GM19239 (cell line): ENCODE measurements at regions not wholly inside any gene's neighbourhood (a gene's known extent, or its start where the extent isn't known, plus 50 kb on each side); places are given as distances from the start of the nearest gene placed in this dataset.

Experiments used
- DNase-seq: peaks from one replicate; pipeline ENCODE4 v3.0.0; 2011; ENCODE audit warnings: low spot score; ENCODE audit not compliant: insufficient read length
- FAIRE-seq: peaks from 2 replicates; lab custom pipeline; 2011; peaks lifted over from hg19 to GRCh38; lab: Jason Lieb, UNC

GRCh38 chr3:115562636-115563267 lies 60.6 kb upstream of the GAP43 start:
- FAIRE-seq (no peak), DNase-seq (no peak)

GRCh38 chr3:115563984-115564383 lies 59.3 kb upstream of the GAP43 start:
- FAIRE-seq = no peak

GRCh38 chr3:115571413-115571812 lies 51.9 kb upstream of the GAP43 start:
- DNase-seq = no peak
- no peak for FAIRE-seq

More at GRCh38 chr3:115563984-115564383, 59.3 kb upstream of the GAP43 start:
- DNase-seq = no peak
